GM12891 (cell line): ENCODE measurements at regions not wholly inside any gene's neighbourhood (a gene's known extent, or its start where the extent isn't known, plus 50 kb on each side); places are given as distances from the start of the nearest gene placed in this dataset.

Source experiments
- DNase-seq: peaks from one replicate; pipeline ENCODE4 v3.0.0; 2011; ENCODE audit warnings: low spot score; ENCODE audit not compliant: insufficient read length
- FAIRE-seq: peaks from 2 replicates; lab custom pipeline; 2011; peaks lifted over from hg19 to GRCh38; lab: Jason Lieb, UNC
- PAX5 ChIP-seq: IDR thresholded peaks from 2 replicates; pipeline ENCODE4 v1.6.1; 2011; ENCODE audit warnings: low read length, moderate library complexity, mild to moderate bottlenecking; ENCODE audit not compliant: insufficient read depth, severe bottlenecking
- POLR2A ChIP-seq: IDR thresholded peaks from 2 replicates; pipeline ENCODE4 v1.6.1; 2011; ENCODE audit warnings: low read depth, low read length, control low read depth
- POLR2AphosphoS5 ChIP-seq: IDR thresholded peaks from 2 replicates; pipeline ENCODE4 v1.6.1; 2011; ENCODE audit warnings: low read depth, low read length, control low read depth
- POU2F2 ChIP-seq: IDR thresholded peaks from 2 replicates; pipeline ENCODE4 v1.6.1; 2011; ENCODE audit warnings: low read depth, mild to moderate bottlenecking, control low read depth, low read length, moderate library complexity
- SPI1 ChIP-seq: IDR thresholded peaks from 2 replicates; pipeline ENCODE4 v1.6.1; 2011; ENCODE audit warnings: low read depth, low read length, control low read depth
- TAF1 ChIP-seq: IDR thresholded peaks from 2 replicates; pipeline ENCODE4 v1.6.1; 2011; ENCODE audit warnings: low read depth, low read length, control low read depth

DNA sequence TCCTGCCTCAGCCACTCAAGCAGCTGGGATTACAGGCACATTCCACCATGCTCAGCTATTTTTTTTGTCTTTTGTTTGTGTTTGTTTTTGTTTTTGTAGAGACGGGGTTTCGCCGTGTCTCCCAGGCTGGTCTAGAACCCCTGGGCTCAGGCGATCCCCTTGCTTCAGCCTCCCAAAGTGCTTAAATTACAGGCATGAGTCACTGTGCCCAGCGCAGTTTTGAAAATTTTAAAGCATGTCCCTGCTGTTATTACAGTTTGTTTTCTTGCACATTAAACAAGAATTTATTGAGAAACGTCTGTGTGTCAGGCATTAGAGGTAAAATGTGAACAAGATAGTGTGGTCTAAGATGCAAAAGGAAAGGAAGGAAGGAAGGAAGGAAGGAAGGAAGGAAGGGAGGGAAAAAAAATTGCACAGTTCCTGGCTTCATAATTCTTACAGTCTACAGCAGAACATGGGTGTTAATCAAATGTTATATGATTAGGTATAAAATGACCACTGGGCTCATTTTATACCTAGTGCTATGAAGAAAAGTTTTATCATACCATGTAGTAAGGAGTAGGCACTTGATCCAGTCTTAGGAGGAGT lies 205.4 kb downstream of the SNX18 start:
- DNase-seq (no peak), FAIRE-seq (no peak)
- no peak for TF ChIP-seq PAX5
- TF ChIP-seq POLR2AphosphoS5 = no peak

DNA sequence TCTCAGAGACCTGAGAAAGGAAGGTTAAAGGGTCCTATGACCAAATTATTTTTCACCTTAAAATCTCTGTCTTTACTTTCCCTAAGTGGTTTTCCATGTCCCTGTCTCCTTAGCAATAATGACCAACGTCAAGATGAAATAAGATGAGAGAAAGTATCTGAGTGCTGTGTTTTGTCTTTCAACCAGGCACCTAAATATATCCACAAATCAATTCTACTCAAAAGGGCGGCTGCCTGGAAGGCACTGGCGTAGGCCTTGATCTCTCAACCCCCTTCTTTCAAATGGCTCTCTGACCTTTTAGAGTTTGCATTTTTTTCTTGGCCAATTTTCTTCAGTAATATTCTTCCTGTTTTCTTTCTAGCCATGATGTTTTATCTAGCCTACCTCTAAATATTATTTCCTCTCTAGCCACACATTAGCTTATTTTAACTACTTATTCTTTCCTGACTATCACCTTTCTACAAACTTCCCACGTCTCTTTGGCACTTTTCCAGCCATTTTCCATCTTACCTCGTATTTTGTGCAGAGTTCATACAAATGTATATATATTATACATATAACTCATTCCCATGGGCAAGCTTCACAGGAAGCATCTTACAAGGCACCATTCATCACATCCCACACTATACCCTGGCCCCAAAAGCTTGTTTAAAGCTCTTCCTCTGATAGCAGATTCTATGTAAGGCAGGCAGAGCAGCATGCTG lies 204.5 kb downstream of the SNX18 start:
- no peak for FAIRE-seq
- TF ChIP-seq POU2F2 (no peak), SPI1 (no peak), TAF1 (no peak), POLR2AphosphoS5 (no peak), PAX5 (no peak), POLR2A (no peak)
- DNase-seq = no peak

DNA sequence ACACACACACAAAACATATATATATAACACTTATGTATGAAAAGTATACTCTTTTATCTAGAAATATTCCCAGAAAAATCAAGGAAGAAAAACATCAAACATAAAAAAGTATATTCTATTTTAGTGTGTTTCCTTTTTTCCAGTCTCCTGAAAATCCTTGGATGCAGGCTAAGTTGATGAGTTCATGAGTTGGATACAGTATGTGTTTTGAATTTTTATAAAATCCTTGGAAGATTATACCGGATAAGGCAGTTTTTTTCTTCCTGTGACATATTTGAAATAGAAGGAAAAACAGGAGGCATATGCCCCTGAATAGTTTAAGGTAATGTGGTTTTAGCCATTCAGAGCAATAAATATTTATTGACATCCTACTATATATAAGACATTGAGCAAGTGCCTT lies 203.6 kb downstream of the SNX18 start:
- DNase-seq (no peak), FAIRE-seq (no peak)
- TF ChIP-seq POLR2A = no peak

DNA sequence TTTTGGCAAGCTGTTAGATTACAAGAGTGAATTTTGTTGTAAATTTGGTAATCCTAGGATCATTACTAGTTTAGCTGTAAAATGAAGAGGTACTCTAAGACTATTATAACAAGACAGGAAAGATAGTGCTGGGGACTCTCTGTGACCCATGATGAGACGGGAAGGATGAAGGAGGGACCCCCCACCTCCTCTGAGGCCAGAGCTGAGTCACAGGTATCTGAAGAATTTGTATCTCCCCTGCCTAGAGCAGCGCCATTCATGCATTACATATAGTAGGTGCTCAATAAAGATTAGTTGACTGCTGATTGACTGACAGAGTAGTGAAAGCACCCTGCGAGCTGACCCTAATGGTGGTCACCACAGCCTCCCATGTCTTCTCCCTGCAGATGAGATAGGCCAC lies 202.8 kb downstream of the SNX18 start:
- TF ChIP-seq POU2F2 (no peak), POLR2A (no peak), TAF1 (no peak), POLR2AphosphoS5 (no peak), PAX5 (no peak)
- FAIRE-seq = no peak
- no peak for DNase-seq

DNA sequence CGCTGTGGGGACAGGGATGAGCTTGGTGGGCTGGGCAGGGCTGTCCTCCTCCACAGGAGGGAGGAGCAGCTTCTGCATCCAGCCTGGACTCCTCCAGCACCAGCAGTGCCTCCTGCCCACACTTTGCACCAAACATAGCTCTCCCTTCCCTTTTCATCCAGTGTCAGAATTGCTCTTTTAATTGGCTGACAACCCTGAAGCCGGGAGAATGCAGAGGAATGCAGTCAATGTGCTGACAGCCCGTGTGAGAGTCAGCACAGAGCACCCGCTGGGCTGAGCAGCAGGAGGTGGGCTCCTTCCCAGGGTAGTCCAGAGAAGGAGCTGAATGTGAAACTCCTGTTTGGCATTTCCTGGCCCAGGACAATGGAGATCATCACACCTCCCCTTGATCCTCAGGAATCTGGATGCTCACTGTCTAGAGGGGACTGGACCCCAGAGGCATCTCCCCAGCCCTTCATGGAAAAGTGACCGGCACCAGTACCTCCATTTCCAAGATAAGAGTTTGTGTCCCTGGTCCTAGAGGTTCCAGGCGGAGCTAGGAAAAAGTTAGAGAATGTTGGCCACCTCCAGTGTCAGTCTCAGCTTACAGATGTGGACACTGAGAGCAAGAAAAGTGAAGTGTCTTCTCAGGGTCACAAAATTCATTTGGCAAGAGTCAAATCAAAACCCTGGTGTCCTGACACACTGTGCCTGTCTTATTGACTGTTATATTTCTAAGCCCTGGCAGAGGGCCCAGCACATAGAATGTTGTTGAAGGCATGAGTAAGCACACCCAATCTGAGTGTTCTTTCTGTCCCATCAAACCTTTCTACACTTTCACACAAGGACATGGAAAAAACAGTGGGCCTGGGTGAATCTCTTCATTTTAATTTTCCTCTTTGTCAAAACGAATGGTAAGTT lies 202.1 kb downstream of the SNX18 start:
- TF ChIP-seq SPI1 (no peak), POU2F2 (no peak), PAX5 (no peak), POLR2A (no peak), TAF1 (no peak), POLR2AphosphoS5 (no peak)
- DNase-seq (no peak), FAIRE-seq (no peak)

DNA sequence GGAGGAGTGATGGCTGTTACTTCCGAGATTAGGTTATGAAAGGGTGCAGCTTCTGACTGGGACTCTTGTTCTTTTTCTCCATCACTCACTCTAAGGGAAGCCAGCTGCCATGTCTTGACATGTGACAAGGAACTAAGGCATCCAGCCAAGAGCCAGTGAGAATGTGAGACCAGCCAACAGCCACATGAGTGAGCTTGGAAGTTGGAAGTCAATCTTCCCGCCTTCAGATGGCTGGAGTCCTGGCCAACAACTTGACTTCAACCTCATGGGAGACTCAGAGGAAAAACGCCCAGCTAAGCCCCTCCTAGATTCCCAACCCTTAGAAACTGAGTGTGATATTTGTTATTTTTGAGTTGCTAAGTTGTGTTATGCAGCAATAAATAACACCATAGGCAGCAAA lies 201.1 kb downstream of the SNX18 start:
- TF ChIP-seq TAF1 (no peak), POLR2AphosphoS5 (no peak), POLR2A (no peak), SPI1 (no peak), POU2F2 (no peak), PAX5 (no peak)
- no peak for DNase-seq
- no peak for FAIRE-seq

DNA sequence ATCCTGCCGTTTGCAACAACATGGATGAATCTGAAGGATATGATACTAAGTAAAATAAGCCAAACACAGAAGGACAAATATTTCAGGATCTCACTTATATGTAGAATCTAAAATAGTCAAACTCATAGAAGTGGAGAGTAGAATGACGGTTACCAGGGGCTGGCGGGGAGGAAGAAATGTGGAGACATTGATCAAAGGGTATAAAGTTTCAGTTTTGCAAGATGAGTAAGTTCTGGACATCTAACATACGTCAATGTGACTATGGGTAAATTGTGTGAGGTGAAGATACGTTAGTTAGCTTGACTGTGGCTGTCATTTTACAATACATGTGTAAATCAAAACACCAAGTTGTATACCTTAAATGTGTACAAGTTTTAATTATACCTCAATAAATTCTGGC lies 200.3 kb downstream of the SNX18 start:
- no peak for FAIRE-seq
- TF ChIP-seq SPI1 (no peak), PAX5 (no peak), POU2F2 (no peak), POLR2A (no peak), TAF1 (no peak), POLR2AphosphoS5 (no peak)
- no peak for DNase-seq

DNA sequence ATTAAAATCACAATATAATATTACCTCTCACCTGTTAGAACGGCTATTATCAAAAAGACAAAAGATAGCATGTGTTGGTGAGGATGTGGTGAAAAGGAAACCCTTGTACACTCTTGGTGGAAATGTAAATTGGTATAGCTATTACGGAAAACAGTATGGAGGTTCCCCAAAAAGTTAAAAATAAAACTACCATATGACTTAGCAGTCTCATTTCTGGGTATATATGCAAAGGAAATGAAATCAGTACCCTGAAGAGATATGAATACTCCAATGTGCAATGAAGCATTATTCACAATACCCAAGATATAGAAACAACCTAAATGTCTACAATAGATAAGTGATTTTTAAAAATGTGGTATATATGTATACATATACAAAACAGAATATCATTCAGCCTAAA lies 199.9 kb downstream of the SNX18 start:
- TF ChIP-seq POLR2A (no peak), POLR2AphosphoS5 (no peak), POU2F2 (no peak), TAF1 (no peak), SPI1 (no peak)
- DNase-seq (no peak), FAIRE-seq (no peak)

DNA sequence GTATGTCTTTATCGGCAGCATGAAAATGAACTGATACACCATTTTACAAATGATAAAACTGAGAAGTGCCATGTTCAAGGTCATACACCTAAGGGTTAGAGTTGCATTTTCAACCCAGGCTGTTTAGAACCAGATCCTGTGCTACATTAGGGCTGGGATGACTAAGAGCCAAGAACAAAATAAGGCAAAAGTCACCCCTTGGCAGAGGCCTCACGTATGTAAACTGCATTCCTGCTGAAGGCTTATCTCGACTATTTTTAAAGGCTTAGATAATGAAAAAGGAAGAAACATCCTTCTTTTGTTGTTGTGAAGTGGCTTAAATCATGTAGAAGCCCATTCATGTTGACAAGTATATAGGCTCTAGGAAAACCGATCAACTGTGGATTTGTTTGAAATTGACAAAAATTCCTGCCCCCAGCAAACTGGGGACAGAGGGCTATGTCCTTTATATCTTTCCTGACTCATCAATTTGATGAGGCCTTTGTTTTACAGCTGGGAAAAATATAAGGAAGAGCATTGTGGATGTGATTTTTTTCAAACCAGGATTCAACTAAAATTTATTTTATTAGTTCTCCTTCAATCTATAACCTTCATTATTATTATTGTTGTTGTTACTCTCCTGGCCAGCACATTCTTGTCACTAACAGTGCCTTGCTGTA lies 196.5 kb downstream of the SNX18 start:
- FAIRE-seq = no peak
- no peak for DNase-seq
- no peak for TF ChIP-seq TAF1
- TF ChIP-seq POU2F2 = no peak
- no peak for TF ChIP-seq PAX5
- TF ChIP-seq SPI1 = no peak
- no peak for TF ChIP-seq POLR2AphosphoS5
- no peak for TF ChIP-seq POLR2A
